GM18502 (cell line): ENCODE measurements at regions not wholly inside any gene's neighbourhood (a gene's known extent, or its start where the extent isn't known, plus 50 kb on each side); places are given as distances from the start of the nearest gene placed in this dataset.

Experiments
- ATAC-seq: cut with Tn5 transposase; IDR thresholded peaks from one replicate; pipeline ENCODE4 v1.9.1; 2021; ENCODE audit warnings: mild to moderate bottlenecking; ENCODE audit not compliant: unreplicated experiment, poor library complexity

DNA sequence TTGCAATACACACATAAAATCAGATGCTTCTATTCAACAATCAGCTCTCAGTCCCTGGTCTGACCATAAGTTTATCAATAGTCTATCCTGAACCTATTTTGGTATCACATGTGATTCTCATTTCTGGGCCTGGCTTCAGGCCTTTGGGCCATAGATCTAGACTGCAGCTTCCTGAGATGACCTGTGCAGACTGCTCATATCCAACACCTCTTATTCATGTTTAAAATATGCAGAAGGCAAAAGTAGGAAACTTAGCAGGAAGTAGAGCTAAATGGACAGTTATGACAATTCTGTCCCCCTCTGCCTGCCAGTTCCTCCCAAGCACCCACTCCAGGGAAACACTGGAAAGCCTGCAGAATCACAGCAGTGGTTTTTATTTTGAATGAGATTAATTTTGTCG is 53.3 kb downstream of the C7orf25 start:
- no peak for ATAC-seq

GRCh38 chr7:42856605-42856987 is 55.3 kb downstream of the C7orf25 start:
- no peak for ATAC-seq

- ATAC-seq: no peak
Observed at GRCh38 chr7:42854571-42855118, 57.2 kb downstream of the C7orf25 start.

DNA sequence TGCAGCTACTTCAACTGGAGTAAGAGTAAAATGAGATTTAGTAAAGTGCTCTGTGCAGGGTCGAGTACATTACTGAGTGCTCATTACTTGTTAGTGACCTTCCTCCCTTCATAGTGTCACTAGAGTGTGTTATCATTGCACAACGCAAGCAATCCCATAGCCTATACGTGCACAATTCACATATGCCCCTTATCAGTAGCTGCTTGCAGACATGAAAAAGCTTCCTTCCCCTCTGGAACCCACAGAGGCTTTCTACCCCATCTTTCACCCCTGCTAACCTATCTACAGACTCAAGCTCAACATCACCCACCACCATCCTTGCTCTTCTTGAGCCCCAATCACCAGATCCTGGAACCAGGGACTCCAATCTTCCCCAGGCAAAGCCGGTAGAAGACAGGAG is 59.3 kb downstream of the C7orf25 start:
- no peak for ATAC-seq

- ATAC-seq: peak; percentile 47
Observed at GRCh38 chr7:42843205-42843800, 68.6 kb downstream of the C7orf25 start.

DNA sequence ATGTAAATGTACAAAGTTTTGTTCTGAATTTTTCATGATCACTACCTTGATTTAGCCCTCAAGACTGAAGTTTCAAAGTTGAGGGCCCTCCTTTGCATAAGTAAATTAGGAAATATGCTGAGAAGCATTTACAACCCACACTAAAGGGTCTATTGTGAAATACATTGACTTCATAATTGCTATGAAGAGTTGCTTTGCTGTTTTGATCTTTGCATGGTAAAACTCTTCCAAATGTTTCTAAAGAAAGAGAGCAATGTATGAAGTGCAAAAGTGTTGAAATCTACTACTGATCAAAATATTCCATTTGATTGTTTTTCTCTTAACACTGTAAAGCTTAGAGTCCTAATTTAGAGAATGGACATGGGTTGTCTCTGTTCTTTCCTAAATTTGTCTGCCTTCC is 77.2 kb downstream of the C7orf25 start:
- ATAC-seq: no peak

DNA sequence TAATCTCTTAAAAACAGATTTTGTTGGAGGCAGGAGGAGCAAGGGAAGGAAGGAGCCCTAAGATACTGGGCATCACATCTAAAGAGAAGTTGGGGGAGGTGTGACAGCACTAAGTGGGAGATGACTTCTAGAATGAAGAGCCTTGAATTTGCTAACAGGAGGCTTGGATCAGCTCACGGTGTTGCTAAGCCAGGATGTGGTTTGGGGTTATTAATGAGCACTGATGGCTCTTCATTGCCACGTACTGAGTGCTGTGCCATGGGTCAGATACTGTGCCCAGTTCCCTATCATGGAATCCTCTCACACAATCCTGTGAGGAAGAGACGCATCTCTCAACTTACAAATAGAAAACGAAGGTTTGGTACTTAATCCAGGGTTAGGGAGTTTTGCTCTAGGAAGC is 78.5 kb downstream of the C7orf25 start:
- no peak for ATAC-seq

GRCh38 chr7:42832667-42833066 is 79.2 kb downstream of the C7orf25 start:
- no peak for ATAC-seq

DNA sequence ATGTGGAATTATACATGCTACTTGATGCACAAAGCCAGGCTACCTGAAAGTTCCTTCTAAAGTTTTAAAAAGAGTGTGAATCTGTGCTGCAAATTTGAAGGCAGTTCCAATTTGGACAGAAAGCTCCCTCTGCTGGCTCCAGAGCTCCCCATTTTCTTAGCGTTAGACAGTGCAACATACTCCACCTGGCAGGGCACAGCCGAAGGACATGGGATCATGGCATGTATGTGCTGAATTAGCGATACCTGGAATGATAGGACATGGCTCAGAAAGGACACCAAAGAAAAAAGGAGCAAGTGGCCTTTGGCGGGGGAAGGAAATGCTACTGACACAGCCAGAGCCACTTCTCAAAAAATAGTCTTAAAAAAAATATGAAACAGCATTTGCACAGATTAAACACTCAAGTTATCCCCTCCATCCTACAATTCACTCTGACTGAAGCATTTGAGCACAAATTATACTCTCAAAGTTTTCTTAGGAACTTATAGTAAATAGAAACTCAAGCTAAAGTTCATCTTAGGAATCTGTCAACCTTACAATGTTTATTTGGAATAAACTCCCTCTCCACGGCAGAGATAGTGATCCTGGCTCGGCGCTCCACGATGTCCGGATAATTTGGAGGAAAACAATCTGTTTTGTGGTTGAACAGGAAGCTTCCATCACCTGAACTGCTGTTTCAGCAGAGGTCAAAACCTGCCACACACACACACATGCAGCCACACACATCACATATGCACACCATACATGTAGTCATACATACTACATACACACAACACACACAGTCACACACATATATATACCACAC is 80.0 kb downstream of the C7orf25 start:
- no peak for ATAC-seq

DNA sequence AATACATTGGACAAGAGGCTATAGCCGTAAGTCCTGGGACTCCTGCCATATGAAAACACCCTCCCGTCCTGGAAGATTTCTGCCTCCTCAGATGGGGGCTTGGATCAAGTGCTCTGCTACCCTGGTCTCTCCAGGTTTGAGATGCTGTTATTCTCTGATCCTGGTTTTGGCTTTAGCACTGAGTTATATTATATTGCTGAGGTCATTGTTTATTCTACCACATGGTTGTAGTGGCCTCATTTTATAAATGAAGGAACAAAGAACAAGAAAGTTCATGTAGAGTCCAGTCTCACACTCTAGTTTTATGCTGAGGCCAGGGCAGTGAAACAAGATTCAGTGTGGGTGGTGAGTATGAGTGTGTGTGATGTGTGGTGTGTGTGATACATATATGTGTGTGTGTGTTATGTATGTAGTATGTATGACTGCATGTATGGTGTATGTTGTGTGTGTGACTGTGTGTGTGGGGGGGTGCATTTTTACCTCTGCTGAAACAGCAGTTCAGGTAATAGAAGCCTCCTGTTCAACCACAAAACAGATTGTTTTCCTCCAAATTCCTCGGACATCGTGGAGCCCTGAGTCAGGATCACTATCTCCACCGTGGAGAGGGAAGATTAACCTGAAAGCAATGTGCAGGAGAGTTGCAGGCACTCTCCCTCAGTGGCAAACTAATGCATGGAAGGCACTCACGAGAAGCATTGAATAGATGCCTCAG is 80.7 kb downstream of the C7orf25 start:
- ATAC-seq: no peak

- ATAC-seq: no peak
Observed at GRCh38 chr7:42812779-42813178, 99.1 kb downstream of the C7orf25 start.

- no peak for ATAC-seq
Observed at GRCh38 chr7:42805601-42806000, 106.3 kb downstream of the C7orf25 start.

DNA sequence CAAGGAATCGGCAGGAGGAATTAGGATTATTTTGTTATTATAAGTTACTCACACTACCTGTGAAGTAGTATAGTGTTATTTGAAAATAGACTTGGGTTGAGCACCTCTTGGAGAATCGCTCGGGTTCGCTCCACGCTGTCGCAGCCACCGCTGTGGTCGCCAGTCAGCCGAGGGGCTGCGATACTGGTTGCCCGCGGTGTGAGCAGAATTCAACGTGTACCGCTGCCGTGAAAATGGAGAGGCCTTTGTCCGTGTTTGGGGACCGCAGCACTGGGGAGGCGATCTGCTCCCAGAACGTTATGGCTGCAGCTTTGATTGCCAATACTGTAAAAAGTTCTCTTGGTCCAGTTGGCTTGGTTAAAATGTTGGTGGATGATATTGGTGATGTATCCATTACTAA is 117.2 kb downstream of the C7orf25 start:
- no peak for ATAC-seq

DNA sequence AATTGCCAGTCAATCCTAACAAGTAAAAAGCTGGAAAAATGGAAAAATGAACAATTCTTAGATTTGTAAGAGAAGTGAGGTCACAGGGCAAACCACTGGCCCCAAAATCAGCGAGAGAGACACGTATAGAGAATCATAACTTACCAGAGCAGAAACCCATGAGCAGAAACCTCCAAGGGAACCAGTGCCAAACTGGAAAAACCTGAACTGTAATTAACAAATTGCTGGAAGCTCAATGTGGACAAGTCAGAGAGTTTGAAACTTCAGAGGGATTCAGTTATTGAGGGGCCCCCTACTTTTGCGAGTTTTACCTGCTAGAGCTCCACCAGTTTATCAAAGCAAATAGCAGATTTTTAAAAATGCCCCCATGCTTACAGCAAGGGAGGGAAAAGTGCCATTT is 119.0 kb downstream of the C7orf25 start:
- no peak for ATAC-seq

DNA sequence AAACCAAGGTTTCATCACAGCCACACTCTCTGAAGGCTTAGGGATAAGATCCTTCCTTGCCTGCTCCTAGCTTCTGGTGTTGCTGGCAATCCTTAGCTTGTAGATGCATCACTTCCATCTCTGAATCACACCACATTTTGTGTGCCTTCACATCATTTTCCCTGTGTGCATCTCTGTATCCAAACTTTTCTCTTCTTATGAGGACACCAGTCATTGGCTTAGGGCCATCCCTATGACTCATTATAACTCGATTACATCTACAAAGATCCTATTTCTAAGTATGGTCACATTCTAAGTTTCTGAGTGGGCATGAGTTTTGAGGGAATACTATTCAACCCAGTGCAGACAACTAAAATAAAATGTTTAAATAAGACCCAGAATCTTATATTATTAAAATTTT is 121.7 kb downstream of the C7orf25 start:
- no peak for ATAC-seq

- no peak for ATAC-seq
Observed at GRCh38 chr7:42774436-42774835, 137.4 kb downstream of the C7orf25 start.

DNA sequence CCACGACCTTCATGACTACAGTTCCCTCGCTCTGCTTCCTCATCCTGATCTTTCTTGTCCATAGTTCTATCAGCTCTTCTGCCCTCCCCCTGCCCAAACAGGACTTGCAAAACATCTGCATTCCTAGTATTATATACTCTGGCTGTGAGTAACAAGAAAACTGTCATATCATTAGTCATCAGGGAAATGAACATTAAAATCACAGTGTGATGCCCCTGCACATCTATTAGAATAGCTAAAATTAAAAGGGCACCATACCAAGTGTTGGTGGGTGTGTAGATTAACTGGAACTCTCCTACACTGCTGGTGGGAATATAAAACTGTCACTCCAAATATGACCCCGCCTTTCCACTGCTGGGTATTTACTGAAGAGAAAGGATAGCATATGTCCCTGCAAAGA is 141.8 kb downstream of the C7orf25 start:
- ATAC-seq: no peak

- ATAC-seq: no peak
Observed at GRCh38 chr7:42768045-42768444, 143.8 kb downstream of the C7orf25 start.

GRCh38 chr7:42766782-42767423 is 145.0 kb downstream of the C7orf25 start:
- ATAC-seq: no peak

- ATAC-seq: no peak
Observed at GRCh38 chr7:42765931-42766330, 145.9 kb downstream of the C7orf25 start.

DNA sequence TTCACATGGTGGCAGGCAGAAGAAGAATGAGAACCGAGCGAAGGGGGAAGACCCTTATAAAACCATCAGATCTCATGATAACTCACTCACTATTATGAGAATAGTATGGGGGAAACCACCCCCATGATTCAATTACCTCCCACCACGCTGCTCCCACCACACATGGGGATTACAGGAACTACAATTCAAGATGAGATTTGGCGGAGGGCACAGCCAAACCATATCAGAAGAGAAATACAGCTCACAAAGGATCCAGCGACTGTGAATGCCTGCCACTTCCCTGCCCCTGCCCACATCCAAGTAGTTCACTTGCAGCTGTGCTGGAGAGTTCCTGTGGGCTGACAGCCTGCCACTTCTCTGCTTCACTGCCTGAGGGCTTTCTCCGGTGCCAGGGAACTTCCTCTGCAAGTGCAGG is 148.7 kb downstream of the C7orf25 start:
- ATAC-seq: no peak
